Stimulated activated CD4-positive, alpha-beta T cell treated with anti-CD3 and anti-CD28 coated beads, Interleukin-4, amount 100 ng/mL, for 48 hours (primary cell): ENCODE measurements at regions not wholly inside any gene's neighbourhood (a gene's known extent, or its start where the extent isn't known, plus 50 kb on each side); places are given as distances from the start of the nearest gene placed in this dataset.

Experiments used
- DNase-seq, 2 donors: peaks; one replicate each; pipeline ENCODE4 v3.0.0-alpha.2; 2020; ENCODE audit warnings: low read depth in 2 of 2

GRCh38 chr17:77885678-77886386 is 72.7 kb upstream of the TNRC6C start:
- DNase-seq: no peak

GRCh38 chr17:77886387-77886728 is 72.1 kb upstream of the TNRC6C start:
- no peak for DNase-seq

- no peak for DNase-seq
Observed at GRCh38 chr17:77887110-77887463, 71.4 kb upstream of the TNRC6C start.

- DNase-seq: peak in 1 of 2 donors; percentile 44
Observed at GRCh38 chr17:77887464-77888241, 70.8 kb upstream of the TNRC6C start.

GRCh38 chr17:77888242-77889134 is 70.0 kb upstream of the TNRC6C start:
- no peak for DNase-seq

- no peak for DNase-seq
Observed at GRCh38 chr17:77889135-77889505, 69.4 kb upstream of the TNRC6C start.

DNA sequence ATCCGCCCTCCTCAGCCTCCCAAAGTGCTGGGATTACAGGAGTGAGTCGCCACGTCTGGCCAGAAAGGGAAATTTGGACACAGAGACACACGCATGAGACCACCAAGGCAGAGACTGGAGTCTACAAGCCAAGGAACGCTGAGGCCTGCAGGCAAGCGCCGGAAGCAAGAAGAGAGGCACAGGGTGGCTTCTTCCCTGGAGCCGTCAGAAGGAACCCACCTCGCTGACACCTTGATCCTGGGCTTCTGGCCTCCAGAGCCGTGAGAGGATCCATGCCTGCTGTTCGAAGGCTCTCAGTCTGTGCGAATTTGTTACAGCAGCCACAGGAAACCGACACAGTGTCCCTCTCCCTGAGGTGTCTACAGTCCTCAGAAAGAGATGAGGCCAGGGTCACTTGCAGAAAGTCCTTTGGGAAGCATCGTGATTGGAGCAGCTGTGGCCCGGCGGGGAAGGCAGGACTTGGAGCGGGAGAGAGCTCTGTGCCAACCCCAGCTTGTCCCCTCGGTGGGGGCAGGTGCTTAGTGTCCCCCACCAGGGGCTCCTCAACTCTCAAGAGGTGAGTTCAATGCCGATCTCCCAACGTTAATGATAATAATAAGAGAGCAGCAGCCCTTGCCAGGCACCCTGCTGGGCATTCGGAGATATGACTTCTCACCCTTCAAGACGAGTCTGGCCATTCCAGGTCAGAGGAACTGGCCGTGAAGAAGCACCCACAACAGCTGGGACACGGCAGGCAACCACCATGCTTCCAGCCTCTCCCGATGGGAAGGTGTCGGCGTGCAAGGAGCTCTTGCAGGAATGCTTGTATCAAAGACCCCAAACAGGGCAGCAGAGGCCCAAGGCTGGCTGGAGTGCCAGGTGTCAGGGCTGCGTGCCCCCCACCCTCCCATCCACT is 68.4 kb upstream of the TNRC6C start:
- no peak for DNase-seq

DNA sequence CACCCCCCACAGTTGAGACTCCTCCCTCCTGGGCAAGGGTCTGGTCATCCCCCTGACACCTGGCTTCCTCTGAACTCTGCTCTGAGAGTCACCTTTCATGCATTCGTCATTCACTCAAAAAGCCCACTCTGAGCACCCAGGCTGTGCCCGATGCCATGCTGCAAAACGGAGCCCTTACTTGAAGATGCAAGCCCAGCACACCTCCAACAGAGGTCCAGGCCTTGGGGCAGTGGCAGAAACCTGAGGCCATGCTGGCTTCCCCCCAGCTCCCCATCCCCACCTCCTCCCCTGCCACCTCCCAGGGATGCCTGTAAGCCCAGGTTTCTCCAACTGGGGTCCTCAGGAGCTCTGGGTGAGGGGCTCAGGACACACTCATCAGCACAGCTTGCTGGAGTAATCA is 67.7 kb upstream of the TNRC6C start:
- no peak for DNase-seq

GRCh38 chr17:77891602-77892001 is 66.9 kb upstream of the TNRC6C start:
- no peak for DNase-seq

DNA sequence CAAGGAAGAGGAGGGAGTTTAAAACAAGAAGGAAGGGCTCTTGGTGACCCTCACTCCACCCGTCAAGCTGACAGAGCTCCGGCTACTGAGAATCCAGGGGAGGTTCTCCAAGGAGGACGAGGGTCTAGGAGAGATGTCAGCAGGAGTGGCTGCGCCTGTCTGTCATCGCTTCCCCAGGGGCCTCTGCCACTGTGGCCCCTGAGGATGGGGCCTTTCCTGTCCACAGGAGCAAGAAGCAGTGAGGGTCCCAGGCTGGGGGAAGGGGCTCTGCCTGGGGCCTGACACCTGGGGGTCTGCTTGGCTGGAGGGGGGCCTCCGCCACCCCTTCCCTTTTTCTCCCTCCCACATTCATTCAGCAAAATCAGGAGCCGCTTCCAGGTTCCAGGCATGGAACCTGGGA is 66.5 kb upstream of the TNRC6C start:
- no peak for DNase-seq

DNA sequence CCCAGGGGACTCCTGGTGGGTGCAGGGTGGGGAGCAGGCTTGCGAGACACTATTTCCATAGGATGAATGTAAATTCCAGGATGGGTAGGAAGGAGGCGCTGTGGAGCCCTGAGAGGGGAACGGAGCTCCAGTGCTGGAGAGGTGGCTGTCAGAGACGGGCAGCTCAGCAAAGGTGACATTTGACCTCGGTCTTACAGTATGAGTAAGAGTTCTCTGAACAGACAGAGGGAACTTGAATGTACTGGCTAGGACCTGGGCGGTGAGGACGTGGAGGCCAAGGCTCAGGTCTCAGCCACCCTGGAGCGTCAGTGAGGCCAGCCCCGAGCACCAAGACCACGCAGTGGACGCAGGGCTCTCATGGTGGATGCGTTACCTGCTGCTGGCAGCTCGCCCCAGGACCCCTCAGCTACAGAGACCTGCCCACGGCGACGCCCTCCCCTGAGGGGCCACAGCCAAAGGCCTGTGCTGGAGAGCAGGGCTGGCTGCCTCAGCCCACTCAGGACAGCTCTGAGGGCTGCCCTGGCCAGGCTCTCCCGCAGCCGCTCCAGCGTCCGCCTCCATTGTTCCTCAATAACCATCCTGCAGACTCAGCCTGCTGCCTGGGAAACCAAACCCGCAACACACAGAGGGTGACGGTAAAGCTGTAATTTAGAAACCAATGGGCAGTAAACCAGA is 65.9 kb upstream of the TNRC6C start:
- DNase-seq: no peak

- no peak for DNase-seq
Observed at GRCh38 chr17:77893144-77894044, 65.1 kb upstream of the TNRC6C start.

GRCh38 chr17:77894126-77894956 is 64.2 kb upstream of the TNRC6C start:
- no peak for DNase-seq

DNA sequence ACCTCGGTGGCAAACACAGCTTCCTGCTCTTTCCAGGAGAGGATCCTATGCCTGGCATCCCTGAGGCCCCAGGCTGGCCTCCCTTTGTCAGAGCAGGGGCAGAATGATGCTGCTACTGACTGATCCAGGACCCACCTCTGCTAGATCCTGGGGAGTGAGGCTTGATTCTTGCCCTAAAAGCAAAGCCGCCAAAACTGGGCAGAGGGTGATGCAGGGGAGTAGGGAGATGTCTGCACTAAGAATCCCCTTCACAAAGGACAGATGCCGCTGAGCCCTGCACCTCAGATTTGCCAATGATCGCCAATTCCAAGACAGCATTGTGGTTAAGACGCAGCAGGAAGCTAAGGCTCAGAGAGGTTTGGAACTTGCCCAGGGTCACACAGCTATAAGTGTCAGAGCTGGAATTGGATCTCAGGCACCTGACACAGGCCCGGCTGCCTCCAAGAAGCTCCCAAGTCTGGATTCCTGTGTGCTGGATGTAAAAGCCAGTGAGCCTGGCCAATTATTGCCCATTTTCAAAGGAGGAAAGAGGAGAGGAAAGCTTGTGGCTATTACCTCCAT is 60.7 kb upstream of the TNRC6C start:
- DNase-seq: no peak

DNA sequence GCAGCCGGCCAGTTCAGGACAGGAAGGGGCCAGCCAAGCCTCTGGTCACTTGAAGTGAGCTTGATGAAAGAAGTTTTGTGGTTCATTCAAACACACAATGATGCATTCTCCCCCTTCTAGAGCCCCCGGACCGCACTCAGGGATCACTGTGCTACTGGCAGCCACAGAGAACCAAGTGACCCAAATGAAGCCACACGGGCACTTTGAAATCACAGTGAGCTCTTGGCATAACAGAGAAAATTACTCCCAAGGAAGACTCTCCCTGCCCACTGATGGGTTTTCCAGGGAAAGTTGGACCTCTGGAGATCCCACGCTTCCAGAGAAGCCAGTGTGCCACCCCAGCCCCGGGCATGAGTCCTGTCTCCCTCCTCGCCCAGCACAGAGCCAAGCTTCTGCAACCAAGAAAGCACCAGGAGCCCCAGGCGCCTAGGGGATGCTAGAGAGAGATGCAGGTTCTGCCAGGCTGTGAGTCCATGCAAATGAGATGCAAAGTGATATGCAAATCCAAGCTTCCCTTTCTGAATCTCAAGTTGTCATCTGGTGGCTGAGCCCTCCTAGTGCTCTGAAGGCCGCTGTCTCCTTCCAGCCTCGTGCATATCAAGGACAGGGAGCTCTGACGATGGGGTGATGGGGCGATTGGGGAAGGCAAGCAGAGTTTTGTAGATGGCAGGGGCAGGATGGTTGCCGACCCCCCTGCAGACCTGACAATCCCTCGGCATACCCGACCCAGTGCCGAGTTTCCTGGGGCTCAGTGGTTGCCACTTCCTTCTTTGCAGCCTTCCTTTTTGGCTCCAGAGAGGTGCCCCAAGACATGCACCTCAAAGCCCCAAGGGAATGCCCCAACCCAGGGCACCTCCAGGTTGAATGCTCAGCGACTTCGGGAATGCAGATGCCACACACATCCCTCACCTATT is 59.7 kb upstream of the TNRC6C start:
- no peak for DNase-seq

- DNase-seq: no peak
Observed at GRCh38 chr17:77899498-77899897, 59.0 kb upstream of the TNRC6C start.

DNA sequence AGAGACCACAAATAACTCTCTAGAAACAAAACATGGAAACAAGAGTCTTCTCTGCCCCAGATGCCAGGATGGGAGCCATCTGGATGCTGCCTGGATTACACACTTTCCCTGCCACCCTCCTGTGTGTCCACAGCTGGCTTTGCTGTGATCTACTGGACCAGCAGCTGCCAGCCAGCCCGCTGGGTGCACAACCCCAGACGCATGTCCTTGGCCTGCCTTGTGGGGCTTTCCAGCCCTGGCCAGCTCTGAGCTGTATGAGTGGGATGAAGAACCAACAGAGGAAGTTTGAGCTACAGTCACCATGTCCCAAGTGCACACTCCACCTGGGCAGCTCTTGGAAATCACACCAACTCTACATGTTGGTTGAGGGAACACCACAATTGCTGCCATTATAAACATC is 57.0 kb upstream of the TNRC6C start:
- DNase-seq: no peak

DNA sequence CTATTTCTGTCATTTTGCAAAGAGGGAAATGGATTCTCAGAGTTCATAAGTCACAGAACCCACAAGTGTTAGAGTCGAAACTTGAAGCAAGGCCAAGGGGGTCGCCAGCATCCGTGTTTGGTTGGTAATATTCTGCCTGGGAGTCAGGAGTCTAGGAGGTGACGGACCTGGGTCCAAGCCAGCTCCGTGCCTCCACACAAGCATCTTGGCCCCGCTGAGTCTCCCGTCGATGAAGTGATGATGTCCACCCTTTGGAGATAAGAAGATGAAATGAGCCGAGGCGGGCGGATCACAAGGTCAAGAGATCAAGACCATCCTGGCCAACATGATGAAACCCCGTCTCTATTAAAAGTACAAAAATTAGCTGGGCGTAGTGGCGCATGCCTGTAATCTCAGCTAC is 53.2 kb upstream of the TNRC6C start:
- DNase-seq: no peak
